Choroid plexus epithelial cell (primary cell): ENCODE measurements at regions not wholly inside any gene's neighbourhood (a gene's known extent, or its start where the extent isn't known, plus 50 kb on each side); places are given as distances from the start of the nearest gene placed in this dataset.

Experiments
- DNase-seq: peaks from one replicate; pipeline ENCODE4 v3.0.0-alpha.2; 2010; ENCODE audit warnings: low read depth
- H3K4me3 ChIP-seq: 2 replicates; pipeline ENCODE4 v1.5.1; 2011; ENCODE audit warnings: low read depth, mild to moderate bottlenecking, control low read depth, low read length, moderate library complexity
- TF ChIP-seq, protein P1 (sequence below): conservative IDR thresholded peaks from 2 replicates; pipeline ENCODE4 v1.5.1; 2011; ENCODE audit warnings: low read depth, mild to moderate bottlenecking, control low read depth, inconsistent platforms, low read length, moderate library complexity

DNA sequence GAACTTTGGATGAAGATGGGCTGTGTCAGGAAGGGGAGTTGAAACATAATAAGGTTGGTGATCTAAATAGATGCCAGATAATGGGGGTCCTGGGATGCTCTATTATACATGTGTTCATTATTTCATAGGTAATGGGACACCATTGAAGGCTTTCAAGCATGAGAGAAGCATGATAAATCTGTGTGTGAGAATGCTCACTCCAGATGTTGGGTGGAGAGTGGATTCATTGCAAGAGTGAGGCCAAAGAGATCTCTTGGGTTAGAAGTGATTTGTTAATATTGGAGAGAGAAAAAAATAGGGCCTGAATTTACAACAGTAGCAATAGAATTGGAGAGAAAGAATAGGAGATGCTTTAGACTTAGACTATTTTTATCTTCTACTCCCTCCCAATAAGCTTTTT is 321.3 kb downstream of the SAMD5 start:
- no peak overlapping the region for H3K4me3 ChIP-seq
- TF ChIP-seq, protein P1, sequence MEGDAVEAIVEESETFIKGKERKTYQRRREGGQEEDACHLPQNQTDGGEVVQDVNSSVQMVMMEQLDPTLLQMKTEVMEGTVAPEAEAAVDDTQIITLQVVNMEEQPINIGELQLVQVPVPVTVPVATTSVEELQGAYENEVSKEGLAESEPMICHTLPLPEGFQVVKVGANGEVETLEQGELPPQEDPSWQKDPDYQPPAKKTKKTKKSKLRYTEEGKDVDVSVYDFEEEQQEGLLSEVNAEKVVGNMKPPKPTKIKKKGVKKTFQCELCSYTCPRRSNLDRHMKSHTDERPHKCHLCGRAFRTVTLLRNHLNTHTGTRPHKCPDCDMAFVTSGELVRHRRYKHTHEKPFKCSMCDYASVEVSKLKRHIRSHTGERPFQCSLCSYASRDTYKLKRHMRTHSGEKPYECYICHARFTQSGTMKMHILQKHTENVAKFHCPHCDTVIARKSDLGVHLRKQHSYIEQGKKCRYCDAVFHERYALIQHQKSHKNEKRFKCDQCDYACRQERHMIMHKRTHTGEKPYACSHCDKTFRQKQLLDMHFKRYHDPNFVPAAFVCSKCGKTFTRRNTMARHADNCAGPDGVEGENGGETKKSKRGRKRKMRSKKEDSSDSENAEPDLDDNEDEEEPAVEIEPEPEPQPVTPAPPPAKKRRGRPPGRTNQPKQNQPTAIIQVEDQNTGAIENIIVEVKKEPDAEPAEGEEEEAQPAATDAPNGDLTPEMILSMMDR: no peak
- DNase-seq: no peak

DNA sequence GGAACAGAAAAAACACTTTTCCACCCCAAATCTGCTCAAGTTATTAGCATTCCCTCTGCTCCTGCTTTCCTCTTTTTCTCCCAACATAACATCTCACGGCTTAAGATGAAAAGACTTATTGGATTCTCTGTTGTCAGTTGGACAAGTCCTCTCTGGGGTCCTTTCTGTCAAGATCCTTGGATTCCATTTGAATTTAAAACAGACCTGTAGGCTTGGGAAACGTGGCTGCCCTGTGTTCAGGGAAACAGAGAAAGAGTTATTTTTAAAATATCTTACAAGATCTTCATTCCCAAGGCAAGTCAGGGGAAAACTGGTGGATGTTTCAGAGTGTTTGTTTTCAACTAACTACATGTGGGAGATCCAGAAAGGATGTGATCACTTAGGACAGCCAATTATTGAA is 322.9 kb downstream of the SAMD5 start:
- TF ChIP-seq, protein P1: no peak
- no peak for DNase-seq
- no peak overlapping the region for H3K4me3 ChIP-seq

DNA sequence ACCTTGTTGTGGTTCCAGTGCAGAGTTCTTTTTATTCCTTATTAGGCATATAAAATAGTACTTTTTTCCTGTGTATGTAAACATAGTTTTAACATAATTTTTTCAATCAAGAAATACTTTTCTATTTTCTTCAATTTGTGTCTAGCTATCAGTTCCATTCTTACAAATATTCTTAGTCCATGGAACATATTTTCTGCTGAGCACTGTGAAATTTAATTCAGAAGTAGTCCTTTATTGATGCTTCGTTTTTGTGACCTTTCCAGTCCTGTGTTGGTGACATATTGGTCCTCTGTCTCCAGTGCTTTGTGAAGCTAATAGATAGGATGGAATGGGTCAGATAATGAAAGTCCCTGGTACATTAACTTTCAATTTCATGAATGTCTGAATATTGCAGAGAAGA is 325.1 kb downstream of the SAMD5 start:
- H3K4me3 ChIP-seq: no peak overlapping the region
- TF ChIP-seq, protein P1: no peak
- DNase-seq: no peak

DNA sequence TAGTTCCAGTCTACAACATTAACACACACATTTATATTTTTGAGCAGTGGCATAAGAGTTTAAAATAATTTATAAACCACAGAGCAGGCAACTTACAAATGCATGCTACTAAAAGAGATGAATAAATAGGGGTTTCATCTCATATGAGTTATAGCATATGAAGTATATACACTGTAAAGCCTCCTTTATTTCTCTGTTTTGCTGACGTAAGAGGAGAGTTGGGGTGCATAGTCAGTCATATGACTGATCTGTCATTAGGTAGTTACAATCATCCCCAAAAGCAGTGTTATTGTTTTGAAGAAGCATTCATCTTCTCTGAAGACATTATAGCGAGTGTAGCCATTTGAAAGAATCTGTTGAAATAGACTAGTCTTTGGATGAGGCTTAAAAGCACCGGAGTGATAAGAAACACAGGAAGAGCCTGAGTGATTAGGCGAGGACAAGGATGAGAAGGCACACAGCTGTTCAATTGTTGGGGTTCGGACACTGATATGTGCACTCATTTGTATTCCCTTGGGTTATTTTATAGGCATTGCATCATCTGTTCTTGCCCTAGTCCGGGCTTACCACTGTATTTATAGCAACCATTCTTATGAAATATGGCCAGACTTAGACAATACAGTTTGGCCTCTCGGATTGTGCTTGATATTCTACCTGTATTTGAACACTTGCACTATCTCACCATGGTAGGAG is 325.7 kb downstream of the SAMD5 start:
- DNase-seq: no peak
- TF ChIP-seq, protein P1: no peak
- H3K4me3 ChIP-seq: no peak overlapping the region

DNA sequence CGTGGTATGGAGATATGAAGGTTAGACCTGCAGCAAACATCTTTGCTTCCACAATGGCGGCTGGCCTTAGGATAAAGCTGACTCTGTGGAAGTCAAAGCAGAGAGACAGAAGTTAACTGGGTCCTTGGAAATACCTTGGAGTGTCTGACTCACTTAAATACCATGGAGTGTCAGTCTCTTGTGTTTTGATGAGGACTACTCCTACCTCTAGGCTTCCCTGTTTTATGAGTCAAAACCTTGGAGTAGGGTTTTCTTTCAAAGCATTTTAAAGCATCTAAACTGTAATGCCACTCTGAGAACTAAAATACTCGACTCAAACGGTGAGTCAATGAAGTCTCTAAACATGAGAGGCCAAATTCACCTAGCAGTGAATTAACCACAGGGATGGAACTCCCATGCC is 329.1 kb downstream of the SAMD5 start:
- TF ChIP-seq, protein P1: no peak
- H3K4me3 ChIP-seq: no peak overlapping the region
- DNase-seq: no peak

DNA sequence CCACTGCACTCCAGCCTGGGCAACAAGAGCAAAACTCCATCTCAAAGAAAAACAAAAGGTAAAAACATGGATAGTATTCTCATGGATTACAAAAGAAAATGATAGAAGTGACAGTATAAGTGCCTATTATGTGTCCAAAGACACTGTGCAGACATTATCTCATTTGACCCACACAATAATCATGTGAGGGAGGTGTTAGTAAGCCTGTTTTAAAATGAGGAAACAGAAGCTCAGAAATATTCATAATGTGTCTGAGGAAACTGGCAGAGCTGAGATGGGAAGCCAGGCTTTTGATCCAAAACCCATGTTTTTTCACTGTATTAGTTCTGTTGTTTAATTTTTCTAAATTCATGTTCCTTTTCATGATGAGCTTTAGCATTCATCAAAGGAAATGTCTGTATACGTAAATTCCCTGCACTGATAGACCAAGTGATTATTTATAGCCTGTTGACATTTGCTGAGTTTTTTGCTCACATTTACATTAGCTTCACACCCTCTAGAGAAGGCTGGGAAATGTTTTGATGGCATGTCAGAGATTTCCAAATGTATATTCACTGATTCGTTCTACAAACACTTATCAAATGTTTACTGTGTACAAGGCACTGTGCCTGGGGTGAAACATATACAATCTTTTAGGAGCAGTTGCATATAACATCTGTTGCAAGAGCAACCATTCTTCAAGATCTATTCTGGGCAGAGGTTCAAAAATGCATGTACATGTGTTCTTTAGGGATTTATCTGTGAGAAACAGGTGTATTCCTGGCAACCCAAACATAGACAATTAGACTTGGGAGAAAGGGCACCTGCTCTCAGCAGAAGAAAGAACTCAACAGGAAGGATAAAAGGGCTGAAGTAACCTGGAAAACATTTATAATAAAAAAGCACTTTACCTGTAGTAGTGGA is 331.5 kb downstream of the SAMD5 start:
- no peak for DNase-seq
- no peak overlapping the region for H3K4me3 ChIP-seq
- TF ChIP-seq, protein P1: no peak
